Tibial nerve (tissue), 4 donors: ENCODE measurements at regions not wholly inside any gene's neighbourhood (a gene's known extent, or its start where the extent isn't known, plus 50 kb on each side); places are given as distances from the start of the nearest gene placed in this dataset.
A peak's percentile ranks its signal among the peaks of the same experiment; 100 is the strongest.

Experiments
- DNase-seq, 2 donors: peaks; one replicate each; pipeline ENCODE4 v3.0.0-alpha.2; 2019; ENCODE audit warnings: low spot score in 2 of 2
- H3K27ac ChIP-seq, 4 donors: fragments of 200-600 bp; sonication (generic) in 3 of 4; one replicate each; pipeline ENCODE4 v1.5.1; 2017 to 2019; ENCODE audit warnings: mild to moderate bottlenecking in 1 of 4
- H3K27me3 ChIP-seq, 2 donors: fragments of 200-600 bp; sonication (generic) in 1 of 2; one replicate each; pipeline versions ENCODE4 v1.5.1 to v1.6.0; 2017 to 2019
- H3K36me3 ChIP-seq, 3 donors: fragments of 200-600 bp; sonication (generic); one replicate each; pipeline ENCODE4 v1.5.1; 2018 to 2019
- H3K4me1 ChIP-seq, 4 donors: fragments of 200-600 bp; sonication (generic) in 3 of 4; one replicate each; pipeline ENCODE4 v1.5.1; 2017 to 2019
- H3K4me3 ChIP-seq, 4 donors: fragments of 200-600 bp; sonication (generic) in 3 of 4; one replicate each; pipeline ENCODE4 v1.5.1; 2017 to 2019; ENCODE audit warnings: mild to moderate bottlenecking in 1 of 4, moderate library complexity in 1 of 4
- H3K9me3 ChIP-seq, 4 donors: fragments of 200-600 bp; sonication (generic) in 3 of 4; one replicate each; pipeline ENCODE4 v1.5.1; 2017 to 2019
- EP300 ChIP-seq, 2 donors: sonication (generic); formaldehyde crosslinking; IDR thresholded peaks; one replicate each; pipeline ENCODE4 v1.6.1; 2017; ENCODE audit warnings: antibody characterized with exemption in 2 of 2, mild to moderate bottlenecking in 1 of 2
- POLR2A ChIP-seq, 2 donors: fragments of 450-650 bp; IDR thresholded peaks; one replicate each; pipeline ENCODE4 v1.6.1; 2017; ENCODE audit warnings: antibody characterized with exemption in 2 of 2, mild to moderate bottlenecking in 2 of 2, moderate library complexity in 2 of 2
- WGBS, 2 donors: methylation state at CpG; one replicate each; pipeline ENCODE4 v1.1.5; 2018; 5-methylcytosine and 5-hydroxymethylcytosine counted together
- TF ChIP-seq, protein P1 (sequence below), 5 experiments: fragments of 200-600 bp in 3 of 5; fragments of 450-650 bp in 2 of 5; sonication (generic) in 3 of 5; IDR thresholded peaks; one replicate each; pipeline ENCODE4 v1.5.1; 2016 to 2019; ENCODE audit warnings: antibody characterized with exemption in 5 of 5, mild to moderate bottlenecking in 3 of 5, moderate library complexity in 2 of 5

DNA sequence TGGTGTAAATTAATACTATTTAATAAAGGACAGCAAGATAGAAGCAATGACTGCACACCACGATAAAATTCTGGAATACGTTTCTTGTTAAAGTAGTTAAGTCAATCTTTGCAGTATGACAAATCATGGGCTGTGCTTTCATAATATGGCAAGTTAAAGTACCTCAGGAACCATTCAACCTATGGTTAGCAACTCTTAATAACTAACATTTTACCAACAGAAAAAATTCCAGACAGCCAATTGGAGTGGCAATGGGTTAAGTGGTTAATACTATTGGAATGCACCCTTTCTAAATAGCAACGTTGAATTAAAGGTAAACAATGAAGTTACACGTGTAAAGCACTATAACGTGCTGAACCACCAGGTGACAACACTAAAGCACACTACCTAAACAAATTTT, 72.4 kb upstream of the ZCCHC13 start:
- TF ChIP-seq, protein P1, sequence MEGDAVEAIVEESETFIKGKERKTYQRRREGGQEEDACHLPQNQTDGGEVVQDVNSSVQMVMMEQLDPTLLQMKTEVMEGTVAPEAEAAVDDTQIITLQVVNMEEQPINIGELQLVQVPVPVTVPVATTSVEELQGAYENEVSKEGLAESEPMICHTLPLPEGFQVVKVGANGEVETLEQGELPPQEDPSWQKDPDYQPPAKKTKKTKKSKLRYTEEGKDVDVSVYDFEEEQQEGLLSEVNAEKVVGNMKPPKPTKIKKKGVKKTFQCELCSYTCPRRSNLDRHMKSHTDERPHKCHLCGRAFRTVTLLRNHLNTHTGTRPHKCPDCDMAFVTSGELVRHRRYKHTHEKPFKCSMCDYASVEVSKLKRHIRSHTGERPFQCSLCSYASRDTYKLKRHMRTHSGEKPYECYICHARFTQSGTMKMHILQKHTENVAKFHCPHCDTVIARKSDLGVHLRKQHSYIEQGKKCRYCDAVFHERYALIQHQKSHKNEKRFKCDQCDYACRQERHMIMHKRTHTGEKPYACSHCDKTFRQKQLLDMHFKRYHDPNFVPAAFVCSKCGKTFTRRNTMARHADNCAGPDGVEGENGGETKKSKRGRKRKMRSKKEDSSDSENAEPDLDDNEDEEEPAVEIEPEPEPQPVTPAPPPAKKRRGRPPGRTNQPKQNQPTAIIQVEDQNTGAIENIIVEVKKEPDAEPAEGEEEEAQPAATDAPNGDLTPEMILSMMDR (IDR thresholded peaks at IDR 0.05): no peak
- no peak for TF ChIP-seq EP300 (IDR thresholded peaks at IDR 0.05)
- DNase-seq: no peak
- 71 to 78% methylated on average over 5 of the region's 5 CpGs for WGBS, 2 donors
- no peaks in the 10 kb centered on the region for H3K4me1 ChIP-seq
- H3K27me3 ChIP-seq: no peaks in the 10 kb centered on the region
- H3K4me3 ChIP-seq: no peak overlapping the region
- no peak overlapping the region for H3K27ac ChIP-seq
- peaks cover 0 to 4% (median 0%) of the 10 kb centered on the region in 3 donors for H3K36me3 ChIP-seq
- no peaks in the 10 kb centered on the region for H3K9me3 ChIP-seq

DNA sequence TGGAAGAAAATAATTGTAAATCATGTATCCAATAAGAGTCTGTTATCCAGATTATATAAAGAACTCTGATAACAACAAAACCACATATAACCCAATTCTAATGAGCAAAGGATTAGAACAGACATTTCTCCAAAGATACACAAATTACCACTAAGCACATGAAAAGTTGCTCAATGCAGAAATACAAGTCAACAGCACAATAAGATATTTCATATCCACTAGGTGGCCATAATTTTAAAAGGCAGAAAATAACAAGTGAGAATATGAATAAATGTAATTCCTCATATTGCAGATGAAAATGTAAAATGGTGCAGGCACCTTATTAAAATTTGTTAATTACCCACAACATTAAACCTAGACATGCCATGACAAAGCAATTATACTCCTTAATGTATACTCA, 73.9 kb upstream of the ZCCHC13 start:
- no peak for DNase-seq
- no peak overlapping the region for H3K27ac ChIP-seq
- H3K9me3 ChIP-seq: peaks cover 0 to 5% (median 3%) of the 10 kb centered on the region in 4 donors
- no peaks in the 10 kb centered on the region for H3K4me1 ChIP-seq
- TF ChIP-seq EP300 (IDR thresholded peaks at IDR 0.05) (no peak), POLR2A (IDR thresholded peaks at IDR 0.05) (no peak)
- TF ChIP-seq, protein P1 (IDR thresholded peaks at IDR 0.05): peak in 1 of 5 experiments; percentile 14
- no peaks in the 10 kb centered on the region for H3K27me3 ChIP-seq
- peaks cover 0 to 15% (median 0%) of the 10 kb centered on the region in 3 donors for H3K36me3 ChIP-seq
- no peak overlapping the region for H3K4me3 ChIP-seq

DNA sequence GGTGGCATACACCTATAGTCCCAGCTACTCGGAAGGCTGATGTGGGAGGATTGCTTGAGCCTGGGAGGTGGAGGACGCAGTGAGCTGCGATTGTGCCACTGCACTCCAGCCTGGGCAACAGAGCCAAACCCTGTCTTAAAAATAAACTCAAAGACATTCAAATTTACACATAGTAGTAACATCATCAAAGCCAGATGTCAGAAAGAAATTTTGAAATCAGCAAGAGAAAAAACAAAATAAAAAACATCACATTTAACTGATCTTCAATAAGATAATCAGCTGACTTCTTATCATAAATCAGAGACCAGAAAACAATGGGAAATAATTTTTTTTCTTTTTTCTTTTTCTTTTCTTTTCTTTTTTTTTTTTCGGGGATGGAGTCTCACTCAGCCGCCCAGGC, 78.9 kb upstream of the ZCCHC13 start:
- peaks cover 0 to 12% (median 5%) of the 10 kb centered on the region in 4 donors for H3K9me3 ChIP-seq
- no peaks in the 10 kb centered on the region for H3K4me1 ChIP-seq
- TF ChIP-seq POLR2A (IDR thresholded peaks at IDR 0.05): no peak
- TF ChIP-seq EP300 (IDR thresholded peaks at IDR 0.05): no peak
- TF ChIP-seq, protein P1 (IDR thresholded peaks at IDR 0.05): no peak
- H3K36me3 ChIP-seq: peaks cover 0 to 22% (median 0%) of the 10 kb centered on the region in 3 donors
- H3K4me3 ChIP-seq: no peak overlapping the region
- H3K27me3 ChIP-seq: no peaks in the 10 kb centered on the region
- WGBS, 2 donors: 93 to 96% methylated on average over 5 of the region's 5 CpGs
- DNase-seq: no peak
- H3K27ac ChIP-seq: no peak overlapping the region

DNA sequence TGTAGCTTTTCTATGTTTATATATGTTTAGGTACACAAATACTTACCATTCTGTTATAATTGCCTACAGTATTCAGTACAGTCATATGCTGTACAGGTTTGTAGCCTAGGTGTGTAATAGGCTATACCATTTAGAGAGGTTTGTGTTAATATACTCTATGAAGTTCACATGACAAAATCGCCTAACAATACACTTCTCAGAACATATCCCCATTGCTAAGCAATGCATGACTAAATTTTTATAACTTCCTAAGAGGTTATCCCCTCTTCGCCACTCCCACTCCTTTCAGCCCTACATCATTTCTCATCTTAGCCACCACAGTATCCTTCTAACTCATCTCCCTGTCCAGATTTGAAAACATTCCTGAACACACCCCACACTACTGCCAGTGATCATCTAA, 83.7 kb upstream of the ZCCHC13 start:
- no peaks in the 10 kb centered on the region for H3K27me3 ChIP-seq
- no peak for DNase-seq
- whole genome bisulfite sequencing, 2 donors: 76 to 86% methylated on average over 2 of the region's 2 CpGs
- H3K4me3 ChIP-seq: no peak overlapping the region
- peaks cover 0 to 8% (median 3%) of the 10 kb centered on the region in 4 donors for H3K9me3 ChIP-seq
- H3K4me1 ChIP-seq: no peaks in the 10 kb centered on the region
- no peak overlapping the region for H3K27ac ChIP-seq
- H3K36me3 ChIP-seq: peaks cover 0 to 19% (median 0%) of the 10 kb centered on the region in 3 donors
- TF ChIP-seq EP300 (IDR thresholded peaks at IDR 0.05): no peak
- TF ChIP-seq POLR2A (IDR thresholded peaks at IDR 0.05): no peak
- TF ChIP-seq, protein P1 (IDR thresholded peaks at IDR 0.05): no peak

DNA sequence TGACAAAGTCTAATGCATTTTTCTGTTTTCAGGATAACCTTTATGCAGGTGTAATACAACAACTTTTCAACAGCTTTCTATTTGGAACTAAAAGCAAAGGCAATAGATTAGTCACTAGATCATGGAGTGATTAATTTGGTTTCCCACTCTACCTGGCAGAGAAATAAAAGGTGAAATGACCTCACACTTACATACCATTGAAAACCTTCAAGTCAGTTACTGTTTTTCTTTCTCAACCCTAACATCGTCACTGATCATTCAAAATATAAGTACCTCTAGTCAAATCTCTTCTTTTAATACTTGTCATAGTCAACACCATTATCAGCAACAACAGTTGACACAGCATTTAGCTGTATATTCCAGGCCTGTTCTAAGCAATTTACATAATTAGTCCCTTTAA, 85.1 kb upstream of the ZCCHC13 start:
- Histone ChIP-seq H3K9me3 (no peaks in the 10 kb centered on the region), H3K4me3 (no peak overlapping the region), H3K27ac (no peak overlapping the region), H3K36me3 (peaks cover 0 to 21% (median 0%) of the 10 kb centered on the region in 3 donors), H3K27me3 (no peaks in the 10 kb centered on the region), H3K4me1 (no peaks in the 10 kb centered on the region)
- no peak for TF ChIP-seq EP300 (IDR thresholded peaks at IDR 0.05)
- no peak for TF ChIP-seq POLR2A (IDR thresholded peaks at IDR 0.05)
- TF ChIP-seq, protein P1 (IDR thresholded peaks at IDR 0.05): no peak
- DNase-seq: no peak
- WGBS, 2 donors: 81 to 91% methylated on average over 1 of the region's 1 CpG
